AG09309 (cell line): ENCODE measurements at regions not wholly inside any gene's neighbourhood (a gene's known extent, or its start where the extent isn't known, plus 50 kb on each side); places are given as distances from the start of the nearest gene placed in this dataset.

Experiments used
- DNase-seq: peaks from one replicate; pipeline ENCODE4 v3.0.0-alpha.2; 2010; ENCODE audit warnings: low read depth
- H3K4me3 ChIP-seq: 2 replicates; pipeline ENCODE4 v1.5.1; 2011; ENCODE audit warnings: mild to moderate bottlenecking, low read depth, low read length, moderate library complexity; ENCODE audit not compliant: control insufficient read depth
- TF ChIP-seq, protein P1 (sequence below): IDR thresholded peaks from 2 replicates; pipeline ENCODE4 v1.5.1; 2011; ENCODE audit warnings: mild to moderate bottlenecking, low read depth, low read length, inconsistent platforms; ENCODE audit not compliant: insufficient read depth, control insufficient read depth; ENCODE audit errors: missing control alignments

GRCh38 chr12:113665457-113665856 lies 193.8 kb upstream of the LHX5 start:
- TF ChIP-seq, protein P1, sequence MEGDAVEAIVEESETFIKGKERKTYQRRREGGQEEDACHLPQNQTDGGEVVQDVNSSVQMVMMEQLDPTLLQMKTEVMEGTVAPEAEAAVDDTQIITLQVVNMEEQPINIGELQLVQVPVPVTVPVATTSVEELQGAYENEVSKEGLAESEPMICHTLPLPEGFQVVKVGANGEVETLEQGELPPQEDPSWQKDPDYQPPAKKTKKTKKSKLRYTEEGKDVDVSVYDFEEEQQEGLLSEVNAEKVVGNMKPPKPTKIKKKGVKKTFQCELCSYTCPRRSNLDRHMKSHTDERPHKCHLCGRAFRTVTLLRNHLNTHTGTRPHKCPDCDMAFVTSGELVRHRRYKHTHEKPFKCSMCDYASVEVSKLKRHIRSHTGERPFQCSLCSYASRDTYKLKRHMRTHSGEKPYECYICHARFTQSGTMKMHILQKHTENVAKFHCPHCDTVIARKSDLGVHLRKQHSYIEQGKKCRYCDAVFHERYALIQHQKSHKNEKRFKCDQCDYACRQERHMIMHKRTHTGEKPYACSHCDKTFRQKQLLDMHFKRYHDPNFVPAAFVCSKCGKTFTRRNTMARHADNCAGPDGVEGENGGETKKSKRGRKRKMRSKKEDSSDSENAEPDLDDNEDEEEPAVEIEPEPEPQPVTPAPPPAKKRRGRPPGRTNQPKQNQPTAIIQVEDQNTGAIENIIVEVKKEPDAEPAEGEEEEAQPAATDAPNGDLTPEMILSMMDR = no peak
- DNase-seq = no peak
- no peak overlapping the region for H3K4me3 ChIP-seq

GRCh38 chr12:113664224-113664681 lies 192.6 kb upstream of the LHX5 start:
- TF ChIP-seq, protein P1 = no peak
- no peak for DNase-seq
- no peak overlapping the region for H3K4me3 ChIP-seq

- DNase-seq = no peak
- no peak overlapping the region for H3K4me3 ChIP-seq
- TF ChIP-seq, protein P1 = no peak
Measured at GRCh38 chr12:113663396-113663795, 191.7 kb upstream of the LHX5 start.

DNA sequence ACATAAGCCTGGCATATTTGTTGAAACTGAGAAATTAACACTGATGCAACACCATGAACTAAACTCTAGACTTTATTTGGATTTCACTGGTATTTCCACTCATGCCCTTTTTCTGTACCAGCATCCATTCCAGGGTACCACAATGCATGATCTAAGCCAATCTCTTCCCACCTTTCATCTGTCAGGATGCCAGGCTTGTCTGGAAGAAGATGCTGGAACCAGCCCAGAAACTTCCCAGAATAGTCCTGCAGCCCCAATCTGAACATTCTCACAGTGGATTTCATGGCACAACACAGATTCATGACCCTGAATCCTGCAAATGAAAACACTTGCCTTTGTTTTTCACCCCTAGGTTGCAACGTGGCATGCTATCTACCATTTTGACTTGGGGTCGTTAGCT lies 189.3 kb upstream of the LHX5 start:
- DNase-seq = no peak
- TF ChIP-seq, protein P1 = no peak
- no peak overlapping the region for H3K4me3 ChIP-seq

DNA sequence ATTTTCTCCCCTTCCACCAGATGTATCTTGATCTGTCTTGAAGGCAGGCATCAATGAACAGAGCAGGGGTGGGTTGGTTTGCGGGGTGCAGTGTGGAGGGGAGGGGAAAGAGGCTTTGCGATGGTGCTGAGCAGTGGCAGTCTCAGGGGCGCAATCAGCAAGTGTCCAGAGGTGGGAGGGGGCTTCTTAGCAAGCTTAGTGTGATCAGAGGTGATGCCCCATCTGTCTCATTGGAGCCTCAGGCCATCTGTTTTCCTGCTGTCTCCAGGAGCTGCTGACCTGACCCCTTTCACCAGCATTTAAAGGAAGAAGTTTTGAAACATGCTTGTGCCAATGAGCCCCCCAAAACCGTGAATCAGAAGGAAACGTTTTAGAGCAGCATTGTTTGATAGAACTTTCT lies 187.7 kb upstream of the LHX5 start:
- no peak for DNase-seq
- no peak overlapping the region for H3K4me3 ChIP-seq
- TF ChIP-seq, protein P1 = no peak

GRCh38 chr12:113659015-113659414 lies 187.3 kb upstream of the LHX5 start:
- H3K4me3 ChIP-seq = no peak overlapping the region
- no peak for DNase-seq
- TF ChIP-seq, protein P1 = no peak

GRCh38 chr12:113658006-113658655 lies 186.5 kb upstream of the LHX5 start:
- TF ChIP-seq, protein P1 = no peak
- no peak for DNase-seq
- H3K4me3 ChIP-seq = no peak overlapping the region
